CD4-positive, alpha-beta T cell treated with Interleukin-4 for 1 hour (primary cell): ENCODE measurements at regions not wholly inside any gene's neighbourhood (a gene's known extent, or its start where the extent isn't known, plus 50 kb on each side); places are given as distances from the start of the nearest gene placed in this dataset.
"Not testable (repeated sequence)": the region's sequence is repeated elsewhere in the genome, so short reads cannot be mapped to it uniquely, and the experiment has no call there.

Experiments
- DNase-seq, 2 donors: peaks; one replicate each; pipeline ENCODE4 v3.0.0-alpha.2; 2020 to 2022

DNA sequence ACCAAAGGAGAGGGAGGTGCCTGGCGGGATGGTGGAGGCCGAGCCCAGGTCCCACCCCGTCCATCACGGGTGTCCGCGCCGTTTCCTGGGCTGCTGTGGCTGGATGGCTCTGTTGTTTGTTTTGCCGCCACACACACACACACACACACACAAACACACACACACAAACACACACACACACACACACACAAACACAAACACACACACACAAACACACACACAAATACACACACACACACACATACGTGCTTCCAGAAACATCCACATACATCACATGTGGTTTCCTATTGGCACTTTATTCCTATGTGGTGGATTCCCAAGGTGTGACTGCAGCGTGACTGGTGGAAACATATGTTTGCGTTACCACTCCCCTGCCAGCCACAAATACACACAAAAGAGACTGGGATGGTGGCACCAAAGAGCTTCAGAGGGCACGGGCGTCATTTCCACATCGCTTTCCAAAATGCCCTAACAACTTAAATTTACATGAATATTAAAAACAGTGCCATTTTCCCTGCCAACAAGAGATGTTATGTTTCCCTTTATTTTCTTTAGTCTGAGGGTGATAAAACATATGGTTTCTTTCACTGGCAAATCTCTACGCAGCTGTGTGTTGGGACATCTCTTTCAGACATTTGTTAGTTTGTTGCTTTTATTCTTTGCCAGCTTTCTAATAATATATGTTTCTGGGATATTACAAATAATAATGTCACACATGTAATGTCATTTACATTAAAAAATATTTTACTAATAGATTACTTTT lies 356.8 kb downstream of the BRD1 start:
- DNase-seq, result no peak

DNA sequence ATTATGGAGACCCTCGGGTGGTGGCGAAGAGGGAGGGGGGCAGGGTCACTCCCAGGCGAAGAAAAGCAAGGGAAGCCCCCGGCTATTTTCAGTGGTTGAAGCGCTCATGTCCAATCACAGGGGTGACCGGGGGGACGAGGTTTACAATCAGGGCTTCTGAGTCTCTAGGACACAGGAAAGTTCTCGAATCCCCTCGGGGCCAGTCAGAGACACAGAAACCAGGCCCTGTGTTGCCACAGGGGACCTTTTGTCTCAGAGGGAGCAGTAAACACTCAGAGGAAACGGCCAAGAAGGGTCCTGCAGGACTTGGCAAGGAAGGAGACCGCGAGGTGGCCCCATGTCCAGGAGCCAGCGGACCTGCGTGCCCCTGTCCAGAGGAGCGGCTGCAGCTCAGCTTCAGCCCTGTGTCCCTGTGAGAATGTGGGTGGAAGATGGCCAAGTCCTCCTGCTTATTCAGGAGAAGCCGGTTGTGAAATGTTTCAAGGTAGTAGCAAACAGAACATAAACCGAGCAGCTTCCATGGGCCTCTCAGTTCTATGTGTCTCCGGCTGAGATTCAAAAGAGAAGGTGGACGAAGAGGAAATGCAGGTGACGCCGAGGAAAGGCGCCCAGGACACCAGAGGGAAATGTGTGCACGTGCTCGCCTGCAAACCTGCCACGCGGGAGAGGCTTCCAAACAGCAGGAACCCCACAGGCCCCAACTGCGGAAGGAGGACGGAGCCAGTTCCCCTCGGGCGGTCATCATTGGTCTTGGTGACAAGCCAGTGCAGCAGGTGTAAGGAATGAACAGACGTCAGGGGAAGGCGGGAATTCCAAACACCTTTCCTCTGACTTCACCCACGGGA lies 357.6 kb downstream of the BRD1 start:
- no peak for DNase-seq

DNA sequence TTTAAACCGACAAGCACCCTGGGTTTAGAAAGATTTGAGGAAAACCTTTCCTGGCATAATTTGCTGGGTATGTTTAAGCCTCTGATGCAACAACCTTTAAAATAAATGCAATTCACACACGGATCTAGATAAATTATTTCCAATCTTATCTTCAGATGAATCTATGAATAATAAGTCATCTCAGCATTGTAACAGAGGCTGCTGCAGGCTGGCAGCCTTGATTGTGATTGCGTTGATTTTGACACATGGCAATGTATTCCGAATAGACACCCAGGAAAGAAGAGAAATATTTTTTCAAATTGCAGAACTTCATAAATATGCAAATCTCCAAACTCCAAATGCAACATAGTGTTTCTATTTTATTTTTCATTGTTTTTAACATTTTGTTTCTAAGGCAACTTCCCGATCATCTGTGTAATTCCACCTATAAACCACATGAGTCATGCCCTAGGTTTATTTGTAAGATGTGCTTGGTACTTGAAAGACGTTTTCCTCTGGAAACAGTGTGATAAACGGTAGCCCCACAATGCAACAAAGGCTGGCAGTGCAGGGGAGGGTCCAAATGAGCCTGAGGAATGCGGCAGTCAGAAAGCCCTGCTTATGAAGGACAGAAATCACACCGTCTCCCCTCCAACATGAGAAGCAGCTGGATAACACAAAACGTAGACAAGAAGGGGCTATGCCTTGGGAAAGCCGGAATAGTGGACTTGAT lies 359.0 kb downstream of the BRD1 start:
- DNase-seq, result no peak

DNA sequence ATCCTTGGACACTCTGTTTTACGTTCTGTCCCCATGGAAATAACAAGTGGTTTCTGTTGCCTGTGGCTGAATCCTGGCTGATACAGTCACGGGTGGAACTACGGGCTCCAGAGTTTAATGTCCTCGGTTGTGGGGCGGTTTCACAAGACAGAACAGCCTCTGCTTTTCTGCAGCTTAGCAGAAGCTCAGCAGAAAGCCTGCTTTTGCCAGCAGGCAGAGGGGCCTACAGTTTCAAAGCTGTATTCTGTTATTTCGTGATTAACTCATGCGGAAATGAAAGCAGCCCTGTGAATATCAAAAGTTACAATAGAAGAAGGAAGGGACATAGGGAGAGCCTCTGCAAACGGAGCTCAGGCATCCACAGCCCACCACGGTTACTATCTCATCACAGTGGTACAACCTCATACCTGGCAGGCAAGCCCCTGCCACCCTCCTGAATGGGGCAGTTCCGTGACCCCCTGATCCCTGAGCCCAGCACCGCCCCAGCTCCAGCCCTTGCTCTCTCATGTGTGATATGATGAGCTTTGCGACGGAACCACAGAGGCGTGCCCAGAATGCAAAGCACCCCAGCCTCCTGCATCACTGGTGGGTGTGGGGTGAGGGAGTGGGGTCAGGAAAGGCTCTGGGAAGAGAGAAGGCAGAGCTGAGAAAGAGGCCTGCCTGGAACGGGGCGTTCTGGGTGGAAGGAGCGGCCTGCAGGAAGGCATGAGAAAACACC lies 360.6 kb downstream of the BRD1 start:
- no peak for DNase-seq

DNA sequence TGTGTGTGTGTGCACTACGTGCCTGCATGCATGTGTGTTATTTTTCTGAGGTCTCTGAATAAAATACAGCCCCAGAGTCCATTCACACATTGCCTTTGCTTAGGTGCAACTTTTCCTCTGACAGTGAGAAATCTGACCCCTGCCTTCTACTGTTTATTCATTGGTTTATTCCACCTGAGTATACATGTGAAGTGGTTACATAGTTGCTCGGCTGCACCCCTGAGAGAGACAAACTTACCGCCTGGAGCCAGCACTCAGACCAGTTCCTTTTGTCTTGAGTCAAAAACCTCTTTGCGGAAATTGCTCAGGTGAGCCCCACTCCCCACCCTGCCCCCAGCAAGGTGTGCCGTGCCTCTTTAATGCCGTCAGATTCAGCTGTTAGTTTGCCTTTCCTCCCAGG lies 363.6 kb downstream of the BRD1 start:
- DNase-seq, result no peak

DNA sequence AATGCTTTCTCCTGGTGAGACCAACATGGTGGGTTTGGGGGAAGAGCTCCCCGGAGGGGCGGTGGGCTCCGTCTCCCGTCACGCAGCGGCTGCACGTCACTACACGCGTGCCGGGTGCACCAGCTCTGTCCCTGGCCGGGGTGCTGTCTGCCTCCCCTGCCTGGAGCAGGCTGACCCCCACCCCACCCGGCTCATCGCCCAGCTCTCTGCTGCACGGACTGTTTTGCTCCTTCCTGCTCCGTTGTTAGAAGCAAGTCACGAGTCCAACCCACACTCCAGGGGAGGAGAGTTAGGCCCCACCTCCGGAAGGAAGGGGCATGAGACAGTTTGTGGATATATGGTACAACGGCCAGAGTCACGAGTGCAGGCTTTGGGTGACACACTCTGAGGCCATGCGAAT lies 364.9 kb downstream of the BRD1 start:
- peak in 1 of 2 donors; percentile 29 for DNase-seq

- no peak for DNase-seq
Measured at GRCh38 chr22:49462291-49462690, 365.4 kb downstream of the BRD1 start.

- no peak for DNase-seq
Measured at GRCh38 chr22:49461674-49462073, 366.0 kb downstream of the BRD1 start.

- no peak for DNase-seq
Measured at GRCh38 chr22:49460592-49461281, 366.9 kb downstream of the BRD1 start.

DNA sequence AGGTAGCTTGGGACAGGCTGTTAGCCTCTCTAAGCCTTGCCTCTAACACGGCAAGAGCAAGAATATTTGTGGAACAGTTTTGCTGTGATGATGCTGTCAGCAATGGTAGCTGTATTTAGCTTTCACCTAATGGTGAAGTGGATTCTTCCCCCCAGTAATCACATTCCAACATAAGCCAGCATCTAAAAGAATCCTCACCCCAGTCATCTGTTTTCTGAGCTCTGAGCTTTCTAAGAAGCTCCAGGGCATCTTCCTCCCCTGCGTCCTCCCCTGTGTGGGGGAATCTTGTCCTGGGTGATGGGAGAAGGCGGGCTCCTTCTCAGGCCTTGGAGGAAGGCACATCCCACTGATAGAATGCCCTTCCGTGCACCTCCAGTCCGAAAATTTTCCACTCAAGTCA lies 367.6 kb downstream of the BRD1 start:
- DNase-seq, result no peak

- no peak for DNase-seq
Measured at GRCh38 chr22:49458708-49459099, 369.0 kb downstream of the BRD1 start.

DNA sequence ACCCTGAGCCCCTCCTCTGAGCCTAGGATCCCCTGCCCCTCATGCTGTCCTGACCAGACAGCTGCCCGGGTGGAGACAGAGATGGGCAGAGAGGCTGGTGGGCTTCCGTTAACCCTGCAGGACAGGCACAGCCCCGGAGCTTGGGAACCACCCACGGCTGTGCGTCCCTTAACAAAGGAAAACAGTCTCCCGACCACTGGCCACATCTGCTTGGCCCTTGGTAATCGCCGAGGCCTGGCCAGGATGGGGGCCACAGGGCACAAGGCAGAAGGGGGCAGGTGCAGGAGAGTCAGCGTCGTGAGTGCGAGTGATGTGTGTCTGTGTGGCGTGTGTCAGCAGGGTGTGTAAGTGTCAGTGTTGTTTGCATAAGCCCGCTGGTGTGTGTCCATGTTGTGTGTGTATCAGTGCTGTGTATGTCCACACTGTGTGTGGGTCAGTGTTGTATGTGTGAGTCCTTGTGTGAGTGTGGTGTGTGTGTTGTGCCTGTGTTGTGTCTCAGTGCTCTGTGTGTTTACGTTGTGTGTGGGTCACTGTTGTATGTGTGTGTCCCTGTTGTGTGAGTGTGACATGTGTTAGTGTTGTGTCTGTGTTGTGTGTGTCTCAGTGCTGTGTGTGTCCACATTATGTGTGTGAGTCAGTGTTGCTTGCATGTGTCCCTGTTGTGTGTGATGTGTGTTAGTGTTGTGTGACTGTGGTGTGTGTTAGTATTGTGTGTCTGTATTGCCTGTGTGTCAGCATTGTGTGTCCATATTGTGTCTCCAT lies 369.5 kb downstream of the BRD1 start:
- no peak for DNase-seq

DNA sequence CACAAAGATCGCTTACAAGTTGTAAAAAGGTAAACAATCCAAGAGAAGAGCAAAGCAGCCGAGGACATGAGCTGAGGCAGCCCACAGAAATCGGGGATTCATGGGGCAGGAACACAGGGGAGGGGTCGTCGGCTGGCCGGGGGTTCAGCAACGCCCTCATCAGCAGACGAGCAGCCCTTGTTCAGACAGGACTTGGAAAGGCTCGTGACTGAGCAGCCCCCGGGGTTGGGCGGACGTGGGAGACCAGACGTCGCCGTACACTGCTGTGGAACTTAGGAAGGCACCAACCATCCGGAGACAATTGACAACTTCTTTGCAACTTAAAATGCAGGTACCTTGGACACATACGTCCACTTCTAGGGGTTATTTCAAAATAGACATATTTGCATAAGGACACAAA lies 370.5 kb downstream of the BRD1 start:
- no peak for DNase-seq

DNA sequence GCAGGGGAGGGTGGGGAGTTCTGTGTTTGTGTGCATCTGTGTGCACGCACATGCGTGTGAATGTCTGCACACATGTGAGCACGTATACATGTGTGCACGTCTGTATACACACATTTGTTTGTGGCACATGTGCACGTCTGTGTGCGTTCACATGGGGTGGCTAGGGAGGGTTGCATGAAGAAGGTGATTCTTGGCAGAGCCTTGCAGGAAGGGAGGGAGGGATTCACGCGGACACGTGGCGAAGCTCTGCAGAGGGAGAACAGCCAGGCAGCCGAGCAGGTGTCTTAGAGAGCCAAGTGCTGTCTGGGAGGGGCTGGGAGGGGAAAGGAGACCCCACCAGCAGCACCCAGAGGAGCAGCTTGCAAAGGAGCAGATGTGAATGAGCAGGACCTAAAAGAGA lies 372.1 kb downstream of the BRD1 start:
- no peak for DNase-seq

GRCh38 chr22:49454726-49455125 lies 372.9 kb downstream of the BRD1 start:
- no peak for DNase-seq

DNA sequence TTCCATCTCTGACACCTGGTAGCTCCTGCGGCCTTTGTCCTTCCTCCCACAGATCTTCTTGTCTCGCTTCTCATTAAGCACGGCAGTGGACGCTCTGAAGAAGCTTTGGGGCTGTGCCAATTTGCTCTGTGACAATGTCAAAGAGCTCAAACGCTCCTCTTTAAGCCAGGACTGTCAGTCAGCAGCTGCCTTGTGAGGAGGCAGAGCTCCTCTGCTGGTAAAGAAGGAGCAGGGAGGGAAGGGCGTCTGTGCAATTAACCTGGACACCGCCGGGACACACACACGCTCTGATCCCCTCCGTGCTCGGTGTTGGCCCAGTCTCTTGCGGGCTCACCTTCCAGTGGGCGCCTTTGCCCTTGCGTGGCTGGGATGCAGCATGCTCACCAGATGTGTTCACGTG lies 373.9 kb downstream of the BRD1 start:
- DNase-seq, result no peak

DNA sequence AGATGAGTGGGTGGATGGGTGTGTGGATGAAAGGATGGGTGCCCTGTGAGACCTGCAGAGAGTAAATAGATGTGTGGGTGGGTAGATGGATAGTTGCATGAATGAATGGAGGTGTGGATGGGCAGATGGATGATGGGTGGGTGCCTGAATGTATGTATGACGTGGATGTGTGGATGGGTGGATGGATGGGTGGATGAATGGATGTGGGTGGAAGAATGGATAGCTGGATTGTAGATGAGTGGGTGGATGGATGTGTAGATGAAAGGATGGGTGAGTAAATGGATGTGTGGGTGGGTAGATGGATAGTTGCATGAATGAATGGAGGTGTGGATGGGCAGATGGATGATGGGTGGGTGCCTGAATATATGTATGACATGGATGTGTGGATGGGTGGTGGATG lies 374.7 kb downstream of the BRD1 start:
- not testable (repeated sequence) for DNase-seq

- DNase-seq, result no peak
Measured at GRCh38 chr22:49452362-49452946, 375.2 kb downstream of the BRD1 start.

DNA sequence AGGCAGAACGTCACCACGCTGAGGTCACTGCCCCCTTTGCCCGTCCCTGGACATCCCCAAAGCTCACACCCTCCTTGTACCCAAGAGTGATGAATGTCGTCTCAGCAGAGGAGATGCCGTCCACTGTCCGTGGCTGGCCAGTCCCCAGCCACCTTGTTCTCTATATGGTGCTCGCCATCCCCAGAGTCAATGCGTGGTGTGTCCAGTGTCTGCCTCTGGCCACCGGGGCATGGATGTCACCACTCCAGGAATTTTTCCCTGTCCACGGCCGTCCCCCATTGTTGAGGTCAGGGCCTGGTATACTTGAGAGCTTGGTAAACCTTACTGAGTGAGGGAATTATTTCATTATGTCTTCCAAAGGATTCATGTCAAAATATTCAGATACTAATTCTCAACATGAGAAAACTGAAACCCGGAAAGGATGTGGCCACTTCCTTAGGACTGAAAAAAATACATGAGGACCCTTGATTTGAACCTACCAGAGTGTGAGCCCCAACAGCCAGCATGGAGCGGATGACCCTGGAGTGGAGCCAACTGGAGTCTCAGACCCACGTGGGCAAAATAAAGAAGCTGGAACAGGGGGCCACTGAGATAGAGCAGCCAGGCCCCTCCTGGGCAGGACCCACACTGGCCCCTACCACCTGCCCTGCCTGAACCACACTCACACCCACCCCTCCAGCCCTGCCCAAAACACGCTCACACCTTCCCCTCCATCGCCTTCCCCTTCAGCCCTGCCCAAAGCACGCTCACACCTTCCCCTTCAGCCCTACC lies 376.4 kb downstream of the BRD1 start:
- DNase-seq, result no peak

DNA sequence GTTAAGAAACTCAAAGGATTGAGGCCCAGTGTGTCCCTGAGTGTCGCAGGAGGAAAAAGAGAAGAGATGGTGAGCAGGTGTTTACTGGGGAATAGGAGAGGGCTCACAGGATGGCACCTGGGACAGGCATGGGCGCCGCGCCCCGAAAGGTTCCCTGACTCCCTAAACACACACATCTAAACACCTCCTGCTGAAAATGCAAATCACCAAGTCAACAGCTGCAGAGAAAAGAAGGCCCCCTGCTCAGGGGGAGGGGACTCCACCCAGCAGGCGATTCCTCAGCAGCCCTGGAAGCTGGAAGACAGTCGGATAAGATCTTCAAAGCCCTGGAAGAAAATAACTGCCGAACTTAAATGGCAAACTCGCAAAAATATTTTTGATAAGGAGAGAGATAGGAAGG lies 377.2 kb downstream of the BRD1 start:
- DNase-seq, result no peak
